HG02610 (cell line): ENCODE measurements at regions not wholly inside any gene's neighbourhood (a gene's known extent, or its start where the extent isn't known, plus 50 kb on each side); places are given as distances from the start of the nearest gene placed in this dataset.
"Not testable (repeated sequence)": the region's sequence is repeated elsewhere in the genome, so short reads cannot be mapped to it uniquely, and the experiment has no call there.

Experiments used
- ATAC-seq: cut with Tn5 transposase; IDR thresholded peaks from one replicate; pipeline ENCODE4 v1.9.1; 2021; ENCODE audit warnings: mild to moderate bottlenecking, moderate library complexity; ENCODE audit not compliant: unreplicated experiment

GRCh38 chr3:75579091-75579490, 85.0 kb upstream of the FRG2C start:
- not testable (repeated sequence) for ATAC-seq

DNA sequence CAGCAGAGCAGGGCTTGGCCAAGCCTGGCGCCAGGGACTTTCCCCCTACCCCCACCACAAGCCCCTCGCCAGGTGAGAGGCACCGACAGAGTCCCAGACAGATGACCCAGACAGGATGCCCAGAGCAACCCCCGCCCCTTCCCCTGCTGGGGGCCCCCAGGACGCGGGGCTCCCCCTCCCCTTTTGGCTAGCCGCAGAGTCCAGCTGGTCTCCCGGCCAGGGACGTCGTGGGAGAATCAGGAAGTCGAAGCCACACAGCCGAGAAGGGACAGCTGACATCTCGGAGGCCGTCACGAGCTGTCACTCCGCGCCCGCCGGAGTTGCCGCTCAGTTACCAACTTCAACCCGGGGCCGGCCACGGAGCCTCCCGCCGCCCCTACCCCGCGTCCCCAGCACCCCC, 84.6 kb upstream of the FRG2C start:
- not testable (repeated sequence) for ATAC-seq

DNA sequence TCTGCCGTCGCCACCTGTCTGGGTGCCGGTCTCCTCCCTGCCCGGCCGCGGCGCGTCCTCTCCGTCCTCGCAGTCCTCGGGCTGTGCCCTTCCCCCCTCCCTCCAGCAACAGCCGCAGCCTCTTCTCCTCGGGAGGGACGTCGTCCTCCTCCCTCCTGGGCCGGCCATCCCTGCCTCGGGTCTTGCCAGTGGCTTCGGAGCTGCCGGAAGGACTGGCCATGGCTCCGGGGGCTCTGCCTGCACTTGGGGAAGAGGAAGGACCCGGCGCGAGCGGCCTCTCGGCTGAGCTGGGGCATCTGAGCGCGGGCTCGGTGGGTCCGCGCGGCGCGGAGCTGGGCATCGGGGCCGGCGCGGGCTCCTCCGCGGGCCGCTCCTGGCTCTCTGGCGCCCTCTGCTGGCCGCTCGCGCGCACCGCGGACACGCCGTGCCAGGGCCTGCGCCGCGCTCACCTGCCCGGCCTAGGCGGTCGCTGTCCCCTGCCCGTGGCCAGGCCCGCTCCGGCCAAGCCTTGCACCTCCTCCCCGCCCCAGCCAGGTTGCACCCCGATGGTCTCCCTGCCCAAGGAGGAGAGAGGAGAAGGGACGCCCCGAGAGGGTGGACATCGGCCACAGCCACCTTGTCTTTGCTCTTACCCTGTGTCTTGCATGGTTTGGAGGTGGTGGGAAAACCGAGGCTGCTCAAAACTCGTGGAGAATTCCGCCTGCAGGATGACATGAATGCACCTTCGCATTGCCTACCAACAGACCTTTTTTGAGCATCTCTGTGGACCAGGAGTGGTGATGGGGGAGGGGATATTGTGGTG, 83.9 kb upstream of the FRG2C start:
- ATAC-seq, result not testable (repeated sequence)

- not testable (repeated sequence) for ATAC-seq
These were observed 81.6 kb upstream of the FRG2C start for GRCh38 chr3:75582536-75582935.

- not testable (repeated sequence) for ATAC-seq
These were observed 81.0 kb upstream of the FRG2C start for GRCh38 chr3:75583116-75583515.

DNA sequence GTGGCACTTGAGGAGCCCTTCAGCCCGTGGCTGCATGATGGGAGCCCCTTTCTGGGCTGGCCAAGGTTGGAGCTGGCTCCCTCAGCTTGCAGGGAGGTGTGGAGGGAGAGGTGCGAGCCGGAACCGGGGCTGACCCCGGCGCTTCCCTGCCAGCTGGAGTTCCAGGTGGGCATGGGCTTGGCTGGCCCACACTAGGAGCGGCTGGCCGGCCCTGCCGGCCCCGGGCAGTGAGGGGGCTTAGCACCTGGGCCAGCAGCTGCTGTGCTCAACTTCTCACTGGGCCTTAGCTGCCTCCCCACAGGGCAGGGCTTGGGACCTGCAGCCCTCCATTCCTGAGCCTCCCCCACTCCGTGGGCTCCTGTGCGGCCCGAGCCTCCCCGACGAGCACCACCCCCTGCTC, 76.4 kb upstream of the FRG2C start:
- ATAC-seq, result not testable (repeated sequence)

DNA sequence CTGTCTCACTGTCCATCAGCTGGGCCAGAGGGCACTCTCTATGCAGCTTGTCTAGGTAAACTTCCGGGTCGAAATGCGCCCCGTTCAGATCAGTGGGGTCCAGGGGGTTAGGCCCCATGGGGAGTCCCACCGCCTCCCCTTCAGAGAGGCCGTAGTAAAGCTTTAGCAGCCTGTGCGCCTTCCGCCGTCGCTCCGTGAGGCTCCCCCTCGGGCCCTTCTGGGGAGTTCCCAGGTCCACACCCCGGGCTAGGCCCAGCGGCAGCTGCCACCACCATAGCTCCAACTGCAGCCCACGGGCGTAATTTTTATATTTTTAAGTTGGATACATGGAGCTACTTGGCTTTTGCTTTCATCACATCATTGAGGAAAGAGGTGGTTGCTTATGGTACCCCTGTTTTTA, 73.7 kb upstream of the FRG2C start:
- not testable (repeated sequence) for ATAC-seq

- not testable (repeated sequence) for ATAC-seq
These were observed 59.7 kb upstream of the FRG2C start for GRCh38 chr3:75604286-75604934.

DNA sequence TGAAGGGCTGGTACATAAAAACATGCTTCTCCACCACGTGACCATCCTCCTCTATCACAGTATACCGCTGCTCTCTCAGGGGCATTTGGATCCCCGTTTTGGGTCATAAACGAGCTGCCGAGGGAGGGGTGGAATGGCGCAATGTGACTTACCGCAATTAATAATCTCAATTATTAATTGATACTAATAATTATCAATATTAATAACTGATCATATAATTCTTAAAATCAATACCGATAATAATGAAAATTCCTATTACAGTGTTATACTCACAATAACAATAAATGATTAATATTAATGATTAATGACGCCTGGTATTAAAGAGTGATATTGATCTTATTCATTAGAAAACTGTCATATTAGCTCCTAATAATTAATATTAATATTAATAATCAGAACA, 56.1 kb upstream of the FRG2C start:
- ATAC-seq, result not testable (repeated sequence)

GRCh38 chr3:75609598-75609997, 54.5 kb upstream of the FRG2C start:
- ATAC-seq, result not testable (repeated sequence)

DNA sequence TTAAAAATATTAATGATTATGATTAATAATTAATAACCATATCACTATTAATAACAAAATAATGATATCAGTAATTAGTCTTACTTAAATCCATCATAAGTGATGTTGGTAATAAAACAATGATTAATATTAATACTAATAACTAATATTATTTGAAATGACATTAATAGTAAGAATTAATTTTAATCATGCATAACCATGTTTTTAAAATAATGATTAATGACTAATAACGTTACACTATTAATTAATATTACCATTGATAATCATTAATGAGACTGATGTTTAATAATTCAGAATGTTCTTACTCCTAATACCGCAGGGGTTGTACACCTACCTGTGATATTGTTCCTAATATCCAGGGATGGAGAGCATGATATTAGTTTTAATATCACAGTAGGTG, 53.4 kb upstream of the FRG2C start:
- ATAC-seq, result no peak

GRCh38 chr3:75611724-75612460, 52.2 kb upstream of the FRG2C start:
- ATAC-seq, result not testable (repeated sequence)
